HG03469 (cell line): ENCODE measurements at regions not wholly inside any gene's neighbourhood (a gene's known extent, or its start where the extent isn't known, plus 50 kb on each side); places are given as distances from the start of the nearest gene placed in this dataset.

Experiments
- ATAC-seq: cut with Tn5 transposase; IDR thresholded peaks from one replicate; pipeline ENCODE4 v1.9.1; 2021; ENCODE audit warnings: mild to moderate bottlenecking, moderate library complexity, moderate number of reproducible peaks; ENCODE audit not compliant: unreplicated experiment

DNA sequence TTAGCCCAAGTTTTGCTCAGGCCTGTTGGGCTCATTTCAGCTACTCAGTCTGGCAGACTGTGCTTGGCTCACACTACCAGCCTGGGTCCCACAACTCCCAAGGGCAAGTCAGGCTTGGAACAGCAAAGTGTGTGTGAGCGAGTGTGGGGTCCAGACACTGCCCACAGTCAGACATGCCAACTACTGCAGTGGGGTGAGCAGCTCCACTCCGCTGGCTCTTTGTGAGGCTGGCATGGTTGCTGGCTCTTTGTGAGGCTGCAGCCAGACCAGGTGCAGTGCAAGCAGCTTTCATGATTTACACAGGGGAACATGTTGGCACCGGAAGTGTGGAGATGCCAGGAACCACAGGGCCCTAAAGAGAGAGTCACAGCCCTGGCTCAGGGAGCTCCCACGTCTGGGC is 606.7 kb upstream of the FAM174A start:
- ATAC-seq = no peak

- ATAC-seq = peak; percentile 49
These were observed 608.7 kb upstream of the FAM174A start for GRCh38 chr5:99926463-99926862.

DNA sequence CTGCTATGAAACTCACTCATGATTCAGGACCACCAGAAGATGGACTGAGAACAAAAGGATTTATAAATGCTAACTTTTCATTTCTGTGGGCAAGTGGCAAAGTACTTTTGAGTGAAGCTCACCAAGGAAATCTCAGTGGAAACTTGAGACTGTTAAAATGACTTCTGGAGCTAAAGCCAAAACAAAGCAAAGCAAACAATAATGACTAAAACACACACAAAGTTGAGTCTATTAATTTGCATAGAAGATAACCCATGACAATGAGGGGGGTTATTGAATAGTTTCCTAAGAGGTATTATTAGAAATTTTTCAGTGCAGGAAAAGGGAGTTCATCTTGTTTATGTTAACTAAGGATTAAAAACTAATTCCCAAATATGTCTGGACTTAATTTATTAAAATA is 612.8 kb upstream of the FAM174A start:
- no peak for ATAC-seq

GRCh38 chr5:99911971-99912370 is 623.2 kb upstream of the FAM174A start:
- ATAC-seq = no peak

DNA sequence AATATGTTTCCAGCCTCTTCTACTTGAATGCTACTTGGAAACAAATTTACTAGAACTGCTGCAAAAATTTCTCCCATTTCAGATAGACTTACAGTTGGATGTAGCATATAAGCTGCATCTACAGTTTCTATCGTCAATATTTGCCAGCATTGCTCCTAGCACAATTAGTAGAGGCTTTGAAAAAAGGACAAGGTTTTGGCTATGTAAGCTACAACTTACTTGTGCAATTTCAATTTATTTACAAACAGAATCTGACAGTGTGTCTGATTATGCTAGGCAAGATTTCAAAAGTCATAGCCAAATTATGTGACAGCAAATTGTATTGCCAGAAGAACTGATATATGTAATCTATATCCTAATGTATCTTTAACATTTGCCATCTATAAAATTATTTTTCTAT is 628.4 kb upstream of the FAM174A start:
- ATAC-seq = no peak

DNA sequence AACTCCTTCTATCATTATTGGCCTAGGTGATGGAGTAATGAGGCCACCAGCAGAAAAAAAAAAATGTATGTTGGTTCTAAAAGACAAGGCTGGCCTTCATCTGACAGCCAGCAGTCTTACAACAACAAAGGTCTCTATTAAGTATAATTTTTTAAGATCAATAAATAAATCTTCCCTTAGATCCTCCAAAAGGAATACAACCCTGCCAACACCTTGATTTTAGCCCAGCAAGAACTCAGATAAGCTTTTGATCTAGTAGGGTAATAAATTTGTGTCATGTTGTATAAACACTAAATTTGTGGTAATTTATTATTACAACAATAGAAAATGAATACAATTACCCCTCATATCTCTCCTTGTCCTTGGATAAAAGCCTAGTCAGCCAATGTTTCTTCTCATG is 633.2 kb upstream of the FAM174A start:
- no peak for ATAC-seq

DNA sequence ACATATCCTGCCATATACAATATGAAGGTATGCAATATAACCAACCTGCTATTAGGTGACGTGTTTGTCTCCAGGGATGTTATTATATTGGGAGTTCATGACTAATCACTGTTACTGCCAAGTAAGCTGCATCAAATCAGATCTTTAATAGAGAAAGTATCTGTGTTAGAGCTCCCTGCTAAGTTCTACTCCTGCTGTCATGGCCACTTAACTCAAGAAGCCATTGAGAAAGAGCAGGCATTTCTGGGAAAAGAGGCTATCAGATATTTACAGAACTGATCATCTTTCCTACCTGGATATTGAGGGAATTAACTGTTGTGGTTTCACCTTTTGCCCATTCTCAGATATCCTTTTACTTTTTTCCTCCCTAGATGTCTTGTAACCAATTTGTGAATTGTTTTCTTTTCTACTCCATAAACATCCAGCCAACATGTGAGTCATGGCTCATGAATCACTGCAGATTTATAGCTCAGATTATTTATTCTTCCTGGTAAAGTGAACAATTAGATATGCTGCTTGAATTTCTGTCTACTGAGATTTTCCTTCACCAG is 634.8 kb upstream of the FAM174A start:
- no peak for ATAC-seq

DNA sequence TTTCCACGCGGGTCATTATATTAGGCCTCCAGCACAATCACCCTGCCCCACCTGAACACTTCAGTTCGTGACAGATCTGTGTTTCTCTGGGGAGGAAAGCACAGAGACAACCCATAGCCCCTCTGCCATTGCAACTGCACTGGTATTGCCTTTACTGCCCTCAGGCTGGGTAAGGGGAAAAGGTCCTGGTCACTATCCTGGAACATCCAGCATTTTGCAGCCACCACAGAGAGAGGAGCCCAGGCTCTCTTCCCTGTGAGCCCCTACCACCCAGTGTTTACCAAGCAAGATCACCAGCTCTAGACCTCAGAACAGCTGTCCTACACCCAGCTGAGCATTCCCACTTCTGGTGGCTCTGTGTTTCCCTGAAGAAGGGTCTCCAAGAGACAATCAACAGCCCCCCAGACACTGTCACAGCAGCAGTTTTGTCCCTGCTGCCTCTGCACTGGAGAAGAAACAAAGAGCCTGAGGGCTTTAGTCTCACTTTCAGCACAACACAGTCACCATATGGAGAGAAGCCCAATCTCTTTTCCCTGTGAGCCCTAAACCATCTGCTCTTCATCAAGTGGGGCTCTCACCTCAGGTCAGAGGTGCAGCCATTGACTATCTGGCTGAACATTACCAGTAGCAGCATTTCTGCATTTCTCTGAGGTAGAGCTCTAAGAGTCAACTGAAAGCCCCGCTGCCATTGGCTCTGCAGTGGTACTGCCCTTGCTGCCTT is 655.2 kb upstream of the FAM174A start:
- no peak for ATAC-seq

- ATAC-seq = no peak
These were observed 656.3 kb upstream of the FAM174A start for GRCh38 chr5:99878830-99879229.

GRCh38 chr5:99866740-99867139 is 668.4 kb upstream of the FAM174A start:
- ATAC-seq = peak; percentile 91

DNA sequence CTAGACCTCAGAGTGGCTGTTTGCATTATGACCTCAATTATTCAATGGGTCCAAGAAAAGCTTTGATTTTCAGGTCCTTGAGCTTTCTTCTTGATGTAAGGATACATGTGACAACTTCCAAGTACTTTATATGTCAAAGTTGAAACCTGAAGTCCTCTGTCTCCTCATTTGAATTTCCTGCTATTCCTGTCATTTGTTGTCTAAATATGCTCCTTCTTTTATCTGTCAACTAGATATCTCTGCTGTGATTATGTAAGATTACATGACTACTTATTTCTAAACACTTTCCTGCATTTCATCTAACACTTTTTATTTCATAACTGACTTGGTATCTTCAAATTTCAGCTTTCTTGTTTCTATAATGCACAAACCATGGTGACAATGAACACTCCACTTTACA is 670.0 kb upstream of the FAM174A start:
- no peak for ATAC-seq

DNA sequence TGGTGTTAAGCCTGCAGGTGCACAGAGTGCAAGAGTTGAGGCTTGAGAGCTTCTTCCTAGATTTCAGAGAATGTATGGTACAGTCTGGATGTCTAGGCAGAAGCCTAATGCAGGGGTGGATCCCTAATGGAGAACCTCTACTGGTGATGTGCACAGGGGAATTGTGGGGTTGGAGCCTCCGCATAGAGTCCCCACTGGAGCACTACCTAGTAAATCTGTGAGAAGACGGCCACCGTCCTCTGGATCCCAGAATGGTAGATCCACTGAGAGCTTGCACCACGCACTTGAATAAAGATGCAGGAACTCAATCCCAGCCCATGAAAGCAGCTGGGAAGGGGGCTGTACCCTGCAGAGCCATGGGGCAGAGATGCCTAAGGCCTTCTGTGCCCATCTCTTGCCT is 699.4 kb upstream of the FAM174A start:
- ATAC-seq = no peak

DNA sequence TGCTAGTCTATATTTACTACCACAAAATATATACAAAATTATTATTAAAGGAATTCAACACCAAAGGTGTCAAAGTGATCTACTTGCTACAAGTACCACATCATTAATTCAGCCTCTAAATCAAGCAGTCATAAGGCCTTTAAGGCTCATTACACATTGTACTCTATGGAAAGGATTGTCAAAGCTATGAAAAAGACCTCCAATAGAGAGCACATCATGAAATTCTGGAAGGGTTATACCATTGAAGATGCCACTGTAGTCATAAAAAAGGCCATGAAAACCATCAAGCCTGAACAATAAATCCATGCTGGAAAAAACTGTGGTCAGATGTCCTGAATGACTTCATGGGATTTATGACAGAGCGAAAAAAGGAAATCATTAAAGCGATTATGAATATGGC is 708.0 kb upstream of the FAM174A start:
- ATAC-seq = no peak

GRCh38 chr5:99817796-99818195 is 717.4 kb upstream of the FAM174A start:
- no peak for ATAC-seq

DNA sequence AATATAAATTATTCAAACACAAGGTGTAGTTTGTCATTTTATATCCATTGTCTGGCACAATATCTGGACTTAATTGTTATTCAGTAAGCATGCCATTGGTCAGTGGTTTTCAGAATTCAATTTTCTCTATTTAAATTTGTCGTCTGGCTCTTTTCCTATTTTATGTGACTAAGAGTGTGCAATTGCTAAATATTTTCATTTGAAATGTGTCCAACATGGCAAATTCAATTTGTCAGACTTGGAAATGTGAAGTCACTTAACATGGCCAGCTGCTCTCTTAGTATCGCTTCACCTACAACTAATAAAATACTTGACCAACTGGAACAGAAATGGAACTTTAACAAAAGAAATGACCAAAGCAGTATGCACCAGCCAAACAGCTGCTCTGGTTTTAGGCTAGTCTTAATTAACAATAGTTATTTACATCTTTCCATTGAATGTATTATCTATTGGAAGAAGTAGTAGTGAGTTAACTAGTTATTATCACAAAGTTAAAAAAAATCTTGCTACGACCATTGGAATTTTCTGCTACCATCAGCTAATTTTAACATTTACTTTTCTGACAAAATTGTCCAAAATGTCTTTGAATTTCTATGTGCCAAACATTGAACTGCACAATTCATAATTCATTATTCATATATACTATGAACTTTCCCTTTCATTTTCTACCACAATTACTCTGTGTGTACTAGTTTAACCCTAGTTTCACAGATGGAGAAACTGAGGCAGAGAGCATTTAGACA is 720.7 kb upstream of the FAM174A start:
- ATAC-seq = no peak

DNA sequence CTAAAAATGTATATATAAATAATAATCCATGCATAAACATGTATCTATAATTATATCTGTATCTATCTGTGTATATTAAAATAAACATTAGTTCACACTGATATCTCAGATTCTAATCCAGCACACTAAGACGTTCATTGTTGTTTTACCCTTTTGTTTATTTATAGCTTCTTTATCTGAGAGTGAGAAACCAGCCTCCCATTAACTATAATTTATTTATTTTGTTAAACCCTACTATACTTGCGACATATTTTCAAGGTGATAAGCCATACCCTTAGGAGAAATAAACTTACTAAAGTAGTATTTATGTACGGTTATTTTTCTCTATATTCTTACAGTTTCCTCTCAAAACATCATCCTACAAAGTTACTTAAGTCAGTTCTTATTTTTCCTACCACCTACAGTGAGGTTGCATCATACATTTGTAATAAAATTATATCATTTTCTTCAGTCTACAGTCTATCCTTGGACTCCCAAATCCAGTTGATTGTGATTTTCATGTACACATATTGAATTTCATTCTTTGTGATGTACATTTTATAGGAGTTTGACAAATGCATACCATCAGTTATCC is 726.4 kb upstream of the FAM174A start:
- no peak for ATAC-seq

DNA sequence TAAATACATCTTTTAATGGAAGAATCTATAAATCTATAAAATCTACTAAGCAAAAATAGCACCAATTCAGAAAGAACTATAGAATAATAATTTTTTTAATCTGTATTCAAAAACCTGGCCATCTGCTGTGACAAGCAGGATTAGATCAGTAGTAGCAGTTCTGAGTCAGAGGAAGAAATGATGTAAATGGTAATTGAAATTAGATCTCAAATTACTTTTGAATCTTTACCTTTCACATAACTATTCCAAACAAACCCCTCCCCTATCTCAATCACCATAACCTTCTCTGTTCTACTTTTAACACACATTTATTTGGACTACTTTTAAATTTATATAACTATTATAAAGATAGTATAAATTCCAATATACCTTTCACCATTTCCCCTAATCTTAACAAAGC is 727.8 kb upstream of the FAM174A start:
- no peak for ATAC-seq

DNA sequence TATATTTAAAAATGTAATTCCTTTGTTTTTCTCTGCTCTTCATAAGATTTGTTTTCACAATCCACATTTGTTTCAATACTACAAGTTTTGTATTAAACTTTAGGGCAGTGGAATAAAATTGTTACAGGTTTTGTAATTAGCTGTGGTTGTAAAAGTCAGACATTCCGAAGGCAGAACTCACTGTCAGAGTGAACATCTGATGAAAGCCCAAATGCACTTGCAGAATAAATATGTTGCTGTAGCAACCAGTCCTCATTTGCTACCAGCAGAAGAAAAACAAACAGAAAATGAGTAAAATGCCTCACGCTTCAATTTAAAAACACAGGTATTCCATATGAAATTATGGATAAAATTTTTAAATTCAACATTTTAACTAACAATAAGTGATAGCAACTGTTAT is 740.1 kb upstream of the FAM174A start:
- ATAC-seq = no peak

DNA sequence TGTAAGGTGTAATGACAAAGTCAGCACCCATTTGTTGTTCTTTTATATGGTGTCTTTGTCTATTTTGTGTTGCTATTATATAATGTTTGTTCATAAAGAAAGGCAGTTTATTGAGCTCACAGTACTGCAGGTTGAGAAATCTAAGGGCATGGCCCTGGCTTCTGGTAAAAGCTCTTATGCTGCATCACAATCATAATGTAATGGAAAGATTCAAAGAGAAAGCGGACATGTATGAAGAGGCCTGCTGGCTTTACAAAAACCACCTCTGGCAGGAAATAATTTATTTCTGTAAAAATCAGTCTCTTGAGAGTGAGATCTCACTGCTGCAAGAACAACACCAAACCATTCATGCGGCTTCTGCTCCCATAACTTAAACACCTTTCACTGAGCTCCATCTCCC is 746.7 kb upstream of the FAM174A start:
- ATAC-seq = no peak

GRCh38 chr5:99775189-99775588 is 760.0 kb upstream of the FAM174A start:
- ATAC-seq = no peak

- no peak for ATAC-seq
These were observed 761.9 kb upstream of the FAM174A start for GRCh38 chr5:99773290-99773689.

DNA sequence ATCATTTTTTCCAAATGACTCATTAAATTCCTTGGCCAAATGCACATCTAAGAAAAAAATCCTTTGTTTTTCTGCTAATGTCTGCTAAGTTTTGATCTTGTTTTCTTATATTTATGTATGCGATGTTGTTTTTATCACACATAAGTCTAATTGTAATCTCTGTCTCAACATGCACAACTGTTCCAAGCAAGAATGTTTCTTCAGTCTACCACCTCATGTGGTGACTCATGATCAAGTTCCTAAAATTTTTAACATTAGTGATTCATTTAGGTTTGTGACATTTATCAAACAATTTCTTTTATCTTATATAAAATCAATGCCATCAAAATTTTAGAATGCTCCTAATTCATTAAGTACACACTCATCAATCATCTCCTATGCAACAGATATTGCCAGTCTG is 763.9 kb upstream of the FAM174A start:
- ATAC-seq = no peak
